Astrocyte (in vitro differentiated cells and primary cell): ENCODE measurements at regions not wholly inside any gene's neighbourhood (a gene's known extent, or its start where the extent isn't known, plus 50 kb on each side); places are given as distances from the start of the nearest gene placed in this dataset.

Experiments
- EZH2 ChIP-seq: IDR thresholded peaks from 2 replicates; pipeline ENCODE4 v1.6.1; 2012; ENCODE audit warnings: mild to moderate bottlenecking, low read length, inconsistent platforms; ENCODE audit not compliant: insufficient read depth
- TF ChIP-seq, protein P1 (sequence below): IDR thresholded peaks from 2 replicates; pipeline ENCODE4 v1.5.1; 2011; ENCODE audit warnings: low read depth, mild to moderate bottlenecking, inconsistent platforms, low read length, moderate library complexity; ENCODE audit not compliant: insufficient read depth

GRCh38 chr22:49262167-49262566, 565.5 kb downstream of the BRD1 start:
- TF ChIP-seq, protein P1, sequence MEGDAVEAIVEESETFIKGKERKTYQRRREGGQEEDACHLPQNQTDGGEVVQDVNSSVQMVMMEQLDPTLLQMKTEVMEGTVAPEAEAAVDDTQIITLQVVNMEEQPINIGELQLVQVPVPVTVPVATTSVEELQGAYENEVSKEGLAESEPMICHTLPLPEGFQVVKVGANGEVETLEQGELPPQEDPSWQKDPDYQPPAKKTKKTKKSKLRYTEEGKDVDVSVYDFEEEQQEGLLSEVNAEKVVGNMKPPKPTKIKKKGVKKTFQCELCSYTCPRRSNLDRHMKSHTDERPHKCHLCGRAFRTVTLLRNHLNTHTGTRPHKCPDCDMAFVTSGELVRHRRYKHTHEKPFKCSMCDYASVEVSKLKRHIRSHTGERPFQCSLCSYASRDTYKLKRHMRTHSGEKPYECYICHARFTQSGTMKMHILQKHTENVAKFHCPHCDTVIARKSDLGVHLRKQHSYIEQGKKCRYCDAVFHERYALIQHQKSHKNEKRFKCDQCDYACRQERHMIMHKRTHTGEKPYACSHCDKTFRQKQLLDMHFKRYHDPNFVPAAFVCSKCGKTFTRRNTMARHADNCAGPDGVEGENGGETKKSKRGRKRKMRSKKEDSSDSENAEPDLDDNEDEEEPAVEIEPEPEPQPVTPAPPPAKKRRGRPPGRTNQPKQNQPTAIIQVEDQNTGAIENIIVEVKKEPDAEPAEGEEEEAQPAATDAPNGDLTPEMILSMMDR, result no peak
- no peak for TF ChIP-seq EZH2
